OCI-LY1 (cell line): ENCODE measurements at regions not wholly inside any gene's neighbourhood (a gene's known extent, or its start where the extent isn't known, plus 50 kb on each side); places are given as distances from the start of the nearest gene placed in this dataset.

Experiments
- H2AFZ ChIP-seq: fragments of 200-600 bp; sonication (generic), shearing (Covaris generic); 2 replicates; pipeline ENCODE4 v1.6.0; 2014; ENCODE audit warnings: antibody characterized with exemption, mild to moderate bottlenecking, low read length
- H3F3A ChIP-seq: fragments of 200-600 bp; sonication (generic), shearing (Covaris generic); 2 replicates; pipeline ENCODE4 v1.6.0; 2014; ENCODE audit warnings: mild to moderate bottlenecking, antibody characterized with exemption, low read length, moderate library complexity; ENCODE audit not compliant: insufficient read depth
- H3K27ac ChIP-seq: fragments of 200-600 bp; sonication (generic); 2 replicates; pipeline ENCODE4 v1.5.1; 2014; ENCODE audit warnings: low read length, mixed run types, mild to moderate bottlenecking, low read depth; ENCODE audit not compliant: poor library complexity, severe bottlenecking
- H3K27me3 ChIP-seq: fragments of 200-600 bp; sonication (generic); 2 replicates; pipeline ENCODE4 v1.6.0; 2014; ENCODE audit warnings: antibody characterized with exemption, mild to moderate bottlenecking, low read length, moderate library complexity; ENCODE audit not compliant: insufficient read depth
- H3K36me3 ChIP-seq: fragments of 200-600 bp; sonication (generic); 2 replicates; pipeline ENCODE4 v1.6.1; 2014; ENCODE audit warnings: mild to moderate bottlenecking, antibody characterized with exemption, low read length, moderate library complexity, mixed read lengths; ENCODE audit not compliant: insufficient read depth
- H3K4me1 ChIP-seq: fragments of 200-600 bp; sonication (generic); 2 replicates; pipeline ENCODE4 v1.5.1; 2014; ENCODE audit warnings: mild to moderate bottlenecking, low read length, moderate library complexity; ENCODE audit not compliant: insufficient read depth, severe bottlenecking
- H3K4me2 ChIP-seq: fragments of 200-600 bp; sonication (generic), shearing (Covaris generic); 2 replicates; pipeline ENCODE4 v1.6.1; 2014; ENCODE audit warnings: low read length
- H3K4me3 ChIP-seq: fragments of 200-600 bp; sonication (generic); 2 replicates; pipeline ENCODE4 v1.5.1; 2014; ENCODE audit warnings: low read length, low read depth, mild to moderate bottlenecking, mixed read lengths; ENCODE audit not compliant: poor library complexity, severe bottlenecking
- H3K79me2 ChIP-seq: fragments of 200-600 bp; shearing (Covaris generic); 2 replicates; pipeline ENCODE4 v1.6.1; 2016; ENCODE audit warnings: mixed run types, low read length, mixed read lengths; ENCODE audit not compliant: insufficient read depth
- H3K9ac ChIP-seq: fragments of 200-600 bp; sonication (generic), shearing (Covaris generic); 2 replicates; pipeline ENCODE4 v1.6.1; 2014; ENCODE audit warnings: mild to moderate bottlenecking, low read length, mixed read lengths
- H3K9me2 ChIP-seq: fragments of 200-600 bp; sonication (generic), shearing (Covaris generic); 2 replicates; pipeline ENCODE4 v1.6.1; 2014; ENCODE audit warnings: low read depth, mild to moderate bottlenecking, low read length, mixed read lengths
- H3K9me3 ChIP-seq: fragments of 200-600 bp; shearing (Covaris generic); 2 replicates; pipeline ENCODE4 v1.6.1; 2014; ENCODE audit warnings: low read length, mixed read lengths
- H4K20me1 ChIP-seq: fragments of 200-600 bp; sonication (generic), shearing (Covaris generic); 2 replicates; pipeline ENCODE4 v1.6.0; 2016; ENCODE audit warnings: mild to moderate bottlenecking, low read length; ENCODE audit not compliant: insufficient read depth
- CTCF ChIP-seq: fragments of 200-600 bp; sonication (generic), shearing (Covaris generic); IDR thresholded peaks from 2 replicates; pipeline ENCODE4 v1.5.1; 2017; ENCODE audit warnings: mild to moderate bottlenecking, antibody characterized with exemption, low read length, moderate library complexity, mixed read lengths
- EZH2 ChIP-seq: fragments of 200-600 bp; sonication (generic), shearing (Covaris generic); IDR thresholded peaks from 2 replicates; pipeline ENCODE4 v1.8.0; 2017; ENCODE audit warnings: borderline replicate concordance, mixed run types, mild to moderate bottlenecking, antibody characterized with exemption, low read length, moderate library complexity, mixed read lengths

GRCh38 chr20:55582498-55582897 lies 422.8 kb downstream of the CBLN4 start:
- H3K36me3 ChIP-seq, result no peaks in the 10 kb centered on the region
- H4K20me1 ChIP-seq, result no peaks in the 10 kb centered on the region
- no peak overlapping the region for H3K9ac ChIP-seq
- no peak overlapping the region for H3K27ac ChIP-seq
- no peaks in the 10 kb centered on the region for H3K79me2 ChIP-seq
- no peaks in the 10 kb centered on the region for H3K4me1 ChIP-seq
- no peaks in the 10 kb centered on the region for H3K27me3 ChIP-seq
- H3F3A ChIP-seq, result no peaks in the 10 kb centered on the region
- no peak overlapping the region for H3K4me2 ChIP-seq
- no peaks in the 10 kb centered on the region for H3K9me2 ChIP-seq
- no peaks in the 10 kb centered on the region for H3K9me3 ChIP-seq
- no peak overlapping the region for H3K4me3 ChIP-seq
- no peak for TF ChIP-seq CTCF
- no peak for TF ChIP-seq EZH2
- H2AFZ ChIP-seq, result no peak overlapping the region

- TF ChIP-seq CTCF (no peak), EZH2 (no peak)
- Histone ChIP-seq H3K36me3 (no peaks in the 10 kb centered on the region), H3K4me2 (no peak overlapping the region), H3K27me3 (no peaks in the 10 kb centered on the region), H3K9ac (no peak overlapping the region), H3F3A (no peaks in the 10 kb centered on the region), H3K4me3 (no peak overlapping the region), H3K9me3 (no peaks in the 10 kb centered on the region), H3K9me2 (no peaks in the 10 kb centered on the region), H4K20me1 (no peaks in the 10 kb centered on the region), H3K79me2 (no peaks in the 10 kb centered on the region), H2AFZ (no peak overlapping the region), H3K4me1 (no peaks in the 10 kb centered on the region), H3K27ac (no peak overlapping the region)
Measured at GRCh38 chr20:55581519-55581918, 423.8 kb downstream of the CBLN4 start.

- Histone ChIP-seq H3K27ac (no peak overlapping the region), H3K9me2 (no peaks in the 10 kb centered on the region), H3F3A (no peaks in the 10 kb centered on the region), H3K9me3 (no peaks in the 10 kb centered on the region), H2AFZ (no peak overlapping the region), H3K9ac (no peak overlapping the region), H3K4me3 (no peak overlapping the region), H3K27me3 (no peaks in the 10 kb centered on the region), H4K20me1 (no peaks in the 10 kb centered on the region), H3K4me1 (no peaks in the 10 kb centered on the region), H3K4me2 (no peak overlapping the region), H3K36me3 (no peaks in the 10 kb centered on the region), H3K79me2 (no peaks in the 10 kb centered on the region)
- TF ChIP-seq EZH2, result no peak
- no peak for TF ChIP-seq CTCF
Measured at GRCh38 chr20:55580475-55580874, 424.8 kb downstream of the CBLN4 start.
